Testis (tissue), 2 donors: ENCODE measurements at regions not wholly inside any gene's neighbourhood (a gene's known extent, or its start where the extent isn't known, plus 50 kb on each side); places are given as distances from the start of the nearest gene placed in this dataset.

ENCODE experiments used
- POLR2A ChIP-seq: fragments of 450-650 bp; IDR thresholded peaks from one replicate; pipeline ENCODE4 v1.6.1; 2017; ENCODE audit warnings: antibody characterized with exemption, mild to moderate bottlenecking, moderate library complexity
- TF ChIP-seq, protein P1 (sequence below), 3 experiments: fragments of 450-650 bp in 2 of 3; fragments of 200-600 bp in 1 of 3; sonication (generic) in 1 of 3; IDR thresholded peaks; one replicate each; pipeline ENCODE4 v1.5.1; 2016 to 2019; ENCODE audit warnings: antibody characterized with exemption in 3 of 3, mild to moderate bottlenecking in 2 of 3, moderate library complexity in 1 of 3

DNA sequence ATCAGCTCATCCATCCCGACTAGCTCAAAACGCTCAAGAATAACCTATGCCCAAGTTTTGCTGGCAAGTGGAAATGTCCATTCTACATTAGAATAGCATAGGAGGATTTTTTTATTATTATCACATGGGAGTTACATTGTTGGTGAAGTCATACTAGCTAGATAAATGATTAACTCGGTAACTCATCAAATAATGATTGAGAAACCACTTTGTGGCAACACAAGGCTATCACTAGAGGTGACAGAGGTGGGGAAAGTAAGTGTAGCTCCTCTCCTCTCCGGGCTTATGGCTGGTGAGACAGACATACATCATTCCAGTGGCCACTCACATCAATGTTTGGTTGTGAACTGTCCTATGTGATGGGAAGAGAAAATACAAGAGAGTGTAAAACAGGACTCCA, 161.6 kb downstream of the ZIC5 start:
- TF ChIP-seq, protein P1, sequence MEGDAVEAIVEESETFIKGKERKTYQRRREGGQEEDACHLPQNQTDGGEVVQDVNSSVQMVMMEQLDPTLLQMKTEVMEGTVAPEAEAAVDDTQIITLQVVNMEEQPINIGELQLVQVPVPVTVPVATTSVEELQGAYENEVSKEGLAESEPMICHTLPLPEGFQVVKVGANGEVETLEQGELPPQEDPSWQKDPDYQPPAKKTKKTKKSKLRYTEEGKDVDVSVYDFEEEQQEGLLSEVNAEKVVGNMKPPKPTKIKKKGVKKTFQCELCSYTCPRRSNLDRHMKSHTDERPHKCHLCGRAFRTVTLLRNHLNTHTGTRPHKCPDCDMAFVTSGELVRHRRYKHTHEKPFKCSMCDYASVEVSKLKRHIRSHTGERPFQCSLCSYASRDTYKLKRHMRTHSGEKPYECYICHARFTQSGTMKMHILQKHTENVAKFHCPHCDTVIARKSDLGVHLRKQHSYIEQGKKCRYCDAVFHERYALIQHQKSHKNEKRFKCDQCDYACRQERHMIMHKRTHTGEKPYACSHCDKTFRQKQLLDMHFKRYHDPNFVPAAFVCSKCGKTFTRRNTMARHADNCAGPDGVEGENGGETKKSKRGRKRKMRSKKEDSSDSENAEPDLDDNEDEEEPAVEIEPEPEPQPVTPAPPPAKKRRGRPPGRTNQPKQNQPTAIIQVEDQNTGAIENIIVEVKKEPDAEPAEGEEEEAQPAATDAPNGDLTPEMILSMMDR (IDR thresholded peaks at IDR 0.05): no peak
- TF ChIP-seq POLR2A: no peak
